HG03135 (cell line): ENCODE measurements at regions not wholly inside any gene's neighbourhood (a gene's known extent, or its start where the extent isn't known, plus 50 kb on each side); places are given as distances from the start of the nearest gene placed in this dataset.
"Not testable (repeated sequence)": the region's sequence is repeated elsewhere in the genome, so short reads cannot be mapped to it uniquely, and the experiment has no call there.

ENCODE experiments used
- ATAC-seq: cut with Tn5 transposase; IDR thresholded peaks from one replicate; pipeline ENCODE4 v1.9.1; 2021; ENCODE audit warnings: mild to moderate bottlenecking, moderate library complexity; ENCODE audit not compliant: unreplicated experiment

GRCh38 chr3:110575702-110576101 is 495.9 kb upstream of the NECTIN3 start:
- no peak for ATAC-seq

- ATAC-seq: no peak
These were observed 494.7 kb upstream of the NECTIN3 start for GRCh38 chr3:110576960-110577359.

GRCh38 chr3:110577854-110578253 is 493.8 kb upstream of the NECTIN3 start:
- ATAC-seq: no peak

GRCh38 chr3:110579840-110580550 is 491.6 kb upstream of the NECTIN3 start:
- ATAC-seq: no peak

GRCh38 chr3:110583373-110583935 is 488.2 kb upstream of the NECTIN3 start:
- no peak for ATAC-seq

- ATAC-seq: no peak
These were observed 482.7 kb upstream of the NECTIN3 start for GRCh38 chr3:110588906-110589305.

GRCh38 chr3:110589341-110589740 is 482.3 kb upstream of the NECTIN3 start:
- ATAC-seq: no peak

- ATAC-seq: no peak
These were observed 477.9 kb upstream of the NECTIN3 start for GRCh38 chr3:110593749-110594148.

GRCh38 chr3:110598847-110599490 is 472.6 kb upstream of the NECTIN3 start:
- no peak for ATAC-seq

GRCh38 chr3:110608566-110608965 is 463.1 kb upstream of the NECTIN3 start:
- ATAC-seq: no peak

- ATAC-seq: no peak
These were observed 459.6 kb upstream of the NECTIN3 start for GRCh38 chr3:110612045-110612444.

GRCh38 chr3:110614186-110614585 is 457.4 kb upstream of the NECTIN3 start:
- no peak for ATAC-seq

GRCh38 chr3:110615454-110615853 is 456.2 kb upstream of the NECTIN3 start:
- no peak for ATAC-seq

- ATAC-seq: no peak
These were observed 452.9 kb upstream of the NECTIN3 start for GRCh38 chr3:110618512-110619226.

GRCh38 chr3:110620118-110620517 is 451.5 kb upstream of the NECTIN3 start:
- ATAC-seq: no peak

GRCh38 chr3:110623571-110623970 is 448.0 kb upstream of the NECTIN3 start:
- peak; percentile 60 for ATAC-seq

GRCh38 chr3:110624576-110624975 is 447.0 kb upstream of the NECTIN3 start:
- ATAC-seq: no peak

GRCh38 chr3:110625201-110625747 is 446.3 kb upstream of the NECTIN3 start:
- no peak for ATAC-seq

GRCh38 chr3:110626652-110627111 is 444.9 kb upstream of the NECTIN3 start:
- ATAC-seq: not testable (repeated sequence)

GRCh38 chr3:110628650-110629301 is 442.8 kb upstream of the NECTIN3 start:
- no peak for ATAC-seq

- ATAC-seq: no peak
These were observed 441.7 kb upstream of the NECTIN3 start for GRCh38 chr3:110629917-110630316.
